WTC11 (cell line): ENCODE measurements at regions not wholly inside any gene's neighbourhood (a gene's known extent, or its start where the extent isn't known, plus 50 kb on each side); places are given as distances from the start of the nearest gene placed in this dataset.

Experiments used
- ATAC-seq: fragments of 200-7000 bp; cut with Tn5 transposase; 2 replicates; pipeline ENCODE4 v1.10.0; 2021; ENCODE audit warnings: mild to moderate bottlenecking, moderate library complexity
- CTCF ChIA-PET: fragments of 300-600 bp; sonication (Branson Sonifier 250); formaldehyde crosslinking; loops from one replicate; lab custom pipeline; 2021; ENCODE audit warnings: antibody characterized with exemption; lab: Charles Lee
- POLR2A ChIA-PET: fragments of 350-600 bp; sonication (Branson Sonifier 250); formaldehyde crosslinking; loops from one replicate; lab custom pipeline; 2021; ENCODE audit warnings: antibody characterized with exemption; lab: Charles Lee
- DNase-seq: peaks from one replicate; pipeline ENCODE4 v3.0.0; 2021; ENCODE audit warnings: low spot score
- H3K27ac Mint-ChIP-seq: 2 replicates; pipeline ENCODE4 v1.8.0; 2021; ENCODE audit warnings: mixed read lengths
- H3K27me3 Mint-ChIP-seq: 2 replicates; pipeline ENCODE4 v1.8.0; 2021; ENCODE audit warnings: low read depth, mild to moderate bottlenecking, moderate library complexity, mixed read lengths
- H3K36me3 Mint-ChIP-seq: 2 replicates; pipeline ENCODE4 v1.8.0; 2021; ENCODE audit warnings: mixed read lengths
- H3K4me1 Mint-ChIP-seq: 2 replicates; pipeline ENCODE4 v1.8.0; 2022; ENCODE audit warnings: mixed read lengths
- H3K4me3 Mint-ChIP-seq: 2 replicates; pipeline ENCODE4 v1.8.0; 2021; ENCODE audit warnings: mild to moderate bottlenecking, moderate library complexity, mixed read lengths
- H3K9me3 Mint-ChIP-seq: 2 replicates; pipeline ENCODE4 v1.8.0; 2021; ENCODE audit warnings: mixed read lengths
- ATF3 ChIP-seq: sonication (generic); formaldehyde crosslinking; conservative IDR thresholded peaks from 2 replicates; pipeline ENCODE4 v1.8.1; 2022; ENCODE audit warnings: mild to moderate bottlenecking, missing genetic modification reagents
- ATF6 ChIP-seq: sonication (generic); formaldehyde crosslinking; IDR thresholded peaks from 2 replicates; pipeline ENCODE4 v1.8.1; 2023; ENCODE audit warnings: mild to moderate bottlenecking, missing genetic modification reagents
- E2F4 ChIP-seq: sonication (generic); formaldehyde crosslinking; IDR thresholded peaks from 2 replicates; pipeline ENCODE4 v1.8.1; 2022; ENCODE audit warnings: low read depth, mild to moderate bottlenecking, moderate library complexity, missing genetic modification reagents, borderline replicate concordance
- JAZF1 ChIP-seq: fragments of 250-450 bp; sonication (Bioruptor Pico); IDR thresholded peaks from 2 replicates; pipeline ENCODE4 v1.9.0; 2021; ENCODE audit warnings: moderate library complexity, mild to moderate bottlenecking, inconsistent platforms
- NFYB ChIP-seq: sonication (generic); formaldehyde crosslinking; conservative IDR thresholded peaks from 2 replicates; pipeline ENCODE4 v1.8.0; 2022; ENCODE audit warnings: low read depth, missing genetic modification reagents
- NR1H2 ChIP-seq: sonication (generic); formaldehyde crosslinking; IDR thresholded peaks from 2 replicates; pipeline ENCODE4 v1.9.0; 2021; ENCODE audit warnings: mild to moderate bottlenecking, moderate library complexity, missing genetic modification reagents
- PREB ChIP-seq: sonication (generic); formaldehyde crosslinking; IDR thresholded peaks from 2 replicates; pipeline ENCODE4 v1.8.1; 2022; ENCODE audit warnings: mild to moderate bottlenecking, missing genetic modification reagents, moderate library complexity, borderline replicate concordance
- SP1 ChIP-seq: sonication (generic); formaldehyde crosslinking; conservative IDR thresholded peaks from 2 replicates; pipeline ENCODE4 v1.8.1; 2022; ENCODE audit warnings: missing genetic modification reagents
- TEAD4 ChIP-seq: sonication (generic); formaldehyde crosslinking; IDR thresholded peaks from 2 replicates; pipeline ENCODE4 v1.8.0; 2022; ENCODE audit warnings: mild to moderate bottlenecking, missing genetic modification reagents
- USF1 ChIP-seq: sonication (generic); formaldehyde crosslinking; IDR thresholded peaks from 2 replicates; pipeline ENCODE4 v1.8.0; 2022; ENCODE audit warnings: mild to moderate bottlenecking, missing genetic modification reagents
- USF2 ChIP-seq: sonication (generic); formaldehyde crosslinking; IDR thresholded peaks from 2 replicates; pipeline ENCODE4 v1.8.1; 2023; ENCODE audit warnings: mild to moderate bottlenecking, missing genetic modification reagents, moderate library complexity
- ZNF121 ChIP-seq: sonication (generic); formaldehyde crosslinking; IDR thresholded peaks from 2 replicates; pipeline ENCODE4 v1.8.0; 2023; ENCODE audit warnings: missing genetic modification reagents
- ZNF512 ChIP-seq: sonication (generic); formaldehyde crosslinking; IDR thresholded peaks from 2 replicates; pipeline ENCODE4 v1.8.1; 2022; ENCODE audit warnings: missing genetic modification reagents, borderline replicate concordance
- ZNF532 ChIP-seq: fragments of 250-450 bp; sonication (Bioruptor Pico); IDR thresholded peaks from 2 replicates; pipeline ENCODE4 v1.9.0; 2021; ENCODE audit warnings: mild to moderate bottlenecking, borderline replicate concordance
- ZSCAN18 ChIP-seq: fragments of 250-450 bp; sonication (Bioruptor Pico); IDR thresholded peaks from 2 replicates; pipeline ENCODE4 v2.1.2; 2022; ENCODE audit warnings: mild to moderate bottlenecking, moderate library complexity

GRCh38 chr4:3857269-3857926 lies 91.2 kb downstream of the ADRA2C start (continued):
- TF ChIP-seq ZSCAN18 (CRISPR knock-in tag), result no peak
- TF ChIP-seq ATF3 (CRISPR knock-in tag), result no peak
- no peak for TF ChIP-seq NR1H2 (CRISPR knock-in tag)

- H3K4me3 Mint-ChIP-seq, result no peak overlapping the region
- peak overlapping the region; percentile 12 for H3K27ac Mint-ChIP-seq
- H3K9me3 Mint-ChIP-seq, result no peaks in the 10 kb centered on the region
- H3K36me3 Mint-ChIP-seq, result no peaks in the 10 kb centered on the region
- ATAC-seq (peak; percentile 16), DNase-seq (no peak)
- POLR2A ChIA-PET, result interaction anchor here (0.6 kb wide), 1 partner anchor 91 kb away, joined by 3 read pairs; no protein-coding TSS in a partner anchor
- 0 out of 2 replicates have a peak, but pooled peaks have one; percentile 9 for TF ChIP-seq ZNF121 (CRISPR knock-in tag)
- no peak for TF ChIP-seq PREB
- peaks cover 34% of the 10 kb centered on the region for H3K4me1 Mint-ChIP-seq
- CTCF ChIA-PET, result interaction anchor here (1.0 to 10.7 kb wide), 11 partner anchors 10 to 377 kb away, joined by 3 to 83 read pairs (median 5); no protein-coding TSS in a partner anchor
- peaks cover 5% of the 10 kb centered on the region for H3K27me3 Mint-ChIP-seq
Observed at GRCh38 chr4:3858046-3858730, 92.0 kb downstream of the ADRA2C start.

- POLR2A ChIA-PET, result no interaction called here
- no peak overlapping the region for H3K4me3 Mint-ChIP-seq
- peaks cover 5% of the 10 kb centered on the region for H3K27me3 Mint-ChIP-seq
- no peak overlapping the region for H3K27ac Mint-ChIP-seq
- TF ChIP-seq ATF6 (no peak), ZNF532 (no peak), ZNF512 (no peak), SP1 (CRISPR knock-in tag) (no peak), NFYB (CRISPR knock-in tag) (no peak), E2F4 (CRISPR knock-in tag) (no peak), USF2 (CRISPR knock-in tag) (no peak), USF1 (CRISPR knock-in tag) (no peak), JAZF1 (CRISPR knock-in tag) (no peak), TEAD4 (CRISPR knock-in tag) (no peak)
- CTCF ChIA-PET, result interaction anchor here (1.4 to 10.7 kb wide), 7 partner anchors 22 to 92 kb away, joined by 3 to 83 read pairs (median 9); no protein-coding TSS in a partner anchor
- H3K9me3 Mint-ChIP-seq, result no peaks in the 10 kb centered on the region
- peaks cover 39% of the 10 kb centered on the region for H3K4me1 Mint-ChIP-seq
- DNase-seq (no peak), ATAC-seq (no peak)
- no peaks in the 10 kb centered on the region for H3K36me3 Mint-ChIP-seq
Observed at GRCh38 chr4:3858765-3859388, 92.7 kb downstream of the ADRA2C start.
